ENCODE measurements at regions not wholly inside any gene's neighbourhood (a gene's known extent, or its start where the extent isn't known, plus 50 kb on each side); places are given as distances from the start of the nearest gene placed in this dataset.

GRCh38 chr6:110554966-110555460 is 78.6 kb upstream of the SLC22A16 start:
- no peak for TF ChIP-seq POLR2A (IDR thresholded peaks at IDR 0.05)
- TF ChIP-seq, protein P1, sequence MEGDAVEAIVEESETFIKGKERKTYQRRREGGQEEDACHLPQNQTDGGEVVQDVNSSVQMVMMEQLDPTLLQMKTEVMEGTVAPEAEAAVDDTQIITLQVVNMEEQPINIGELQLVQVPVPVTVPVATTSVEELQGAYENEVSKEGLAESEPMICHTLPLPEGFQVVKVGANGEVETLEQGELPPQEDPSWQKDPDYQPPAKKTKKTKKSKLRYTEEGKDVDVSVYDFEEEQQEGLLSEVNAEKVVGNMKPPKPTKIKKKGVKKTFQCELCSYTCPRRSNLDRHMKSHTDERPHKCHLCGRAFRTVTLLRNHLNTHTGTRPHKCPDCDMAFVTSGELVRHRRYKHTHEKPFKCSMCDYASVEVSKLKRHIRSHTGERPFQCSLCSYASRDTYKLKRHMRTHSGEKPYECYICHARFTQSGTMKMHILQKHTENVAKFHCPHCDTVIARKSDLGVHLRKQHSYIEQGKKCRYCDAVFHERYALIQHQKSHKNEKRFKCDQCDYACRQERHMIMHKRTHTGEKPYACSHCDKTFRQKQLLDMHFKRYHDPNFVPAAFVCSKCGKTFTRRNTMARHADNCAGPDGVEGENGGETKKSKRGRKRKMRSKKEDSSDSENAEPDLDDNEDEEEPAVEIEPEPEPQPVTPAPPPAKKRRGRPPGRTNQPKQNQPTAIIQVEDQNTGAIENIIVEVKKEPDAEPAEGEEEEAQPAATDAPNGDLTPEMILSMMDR (IDR thresholded peaks at IDR 0.05): no peak
